ENCODE measurements at regions not wholly inside any gene's neighbourhood (a gene's known extent, or its start where the extent isn't known, plus 50 kb on each side); places are given as distances from the start of the nearest gene placed in this dataset.

GRCh38 chr1:157226739-157227138, 88.5 kb upstream of the ETV3 start:
- Mint-ChIP-seq H3K4me1 (no peaks in the 10 kb centered on the region), H3K4me3 (no peak overlapping the region), H3K27me3 (peaks cover 34% of the 10 kb centered on the region), H3K27ac (no peak overlapping the region), H3K36me3 (ENCODE audit: low read depth) (no peaks in the 10 kb centered on the region), H3K9me3 (peaks cover 8% of the 10 kb centered on the region)
- ATAC-seq (ENCODE audit: low read depth) (no peak), DNase-seq (no peak)
- ChIA-PET POLR2A (no interaction called here), CTCF (no interaction called here)
- no peak for TF ChIP-seq CTCF (IDR thresholded peaks at IDR 0.05)
- intact Hi-C loops (cut with micrococcal nuclease), result no loop called here

GRCh38 chr1:157219600-157219999, 81.4 kb upstream of the ETV3 start:
- no peaks in the 10 kb centered on the region for H3K4me1 Mint-ChIP-seq
- TF ChIP-seq CTCF (IDR thresholded peaks at IDR 0.05), result no peak
- peaks cover 44% of the 10 kb centered on the region for H3K27me3 Mint-ChIP-seq
- H3K9me3 Mint-ChIP-seq, result peaks cover 5% of the 10 kb centered on the region
- DNase-seq (no peak), ATAC-seq (ENCODE audit: low read depth) (no peak)
- H3K27ac Mint-ChIP-seq, result no peak overlapping the region
- ChIA-PET POLR2A (no interaction called here), CTCF (no interaction called here)
- no peak overlapping the region for H3K4me3 Mint-ChIP-seq
- intact Hi-C loops (cut with micrococcal nuclease), result no loop called here
- no peaks in the 10 kb centered on the region for H3K36me3 Mint-ChIP-seq (ENCODE audit: low read depth)

GRCh38 chr1:157219182-157219581, 81.0 kb upstream of the ETV3 start:
- no peak for TF ChIP-seq CTCF (IDR thresholded peaks at IDR 0.05)
- no peaks in the 10 kb centered on the region for H3K4me1 Mint-ChIP-seq
- CTCF ChIA-PET, result no interaction called here
- peaks cover 8% of the 10 kb centered on the region for H3K9me3 Mint-ChIP-seq
- DNase-seq, result no peak
- POLR2A ChIA-PET, result no interaction called here
- no peak overlapping the region for H3K27ac Mint-ChIP-seq
- H3K4me3 Mint-ChIP-seq, result no peak overlapping the region
- no peaks in the 10 kb centered on the region for H3K36me3 Mint-ChIP-seq (ENCODE audit: low read depth)
- no peak for ATAC-seq (ENCODE audit: low read depth)
- intact Hi-C loops (cut with micrococcal nuclease), result no loop called here
- peaks cover 40% of the 10 kb centered on the region for H3K27me3 Mint-ChIP-seq

GRCh38 chr1:157218671-157219070, 80.5 kb upstream of the ETV3 start:
- peaks cover 1% of the 10 kb centered on the region for H3K36me3 Mint-ChIP-seq (ENCODE audit: low read depth)
- POLR2A ChIA-PET, result no interaction called here
- no peak overlapping the region for H3K27ac Mint-ChIP-seq
- DNase-seq, result no peak
- H3K9me3 Mint-ChIP-seq, result peaks cover 12% of the 10 kb centered on the region
- no peaks in the 10 kb centered on the region for H3K4me1 Mint-ChIP-seq
- CTCF ChIA-PET, result no interaction called here
- intact Hi-C loops (cut with micrococcal nuclease), result no loop called here
- no peak overlapping the region for H3K4me3 Mint-ChIP-seq
- H3K27me3 Mint-ChIP-seq, result peaks cover 35% of the 10 kb centered on the region
- ATAC-seq (ENCODE audit: low read depth), result no peak
- TF ChIP-seq CTCF (IDR thresholded peaks at IDR 0.05), result no peak

GRCh38 chr1:157217486-157217885, 79.3 kb upstream of the ETV3 start:
- intact Hi-C loops (cut with micrococcal nuclease), result no loop called here
- Mint-ChIP-seq H3K9me3 (peaks cover 24% of the 10 kb centered on the region), H3K27me3 (peaks cover 39% of the 10 kb centered on the region), H3K36me3 (ENCODE audit: low read depth) (peaks cover 5% of the 10 kb centered on the region), H3K4me1 (no peaks in the 10 kb centered on the region), H3K27ac (no peak overlapping the region), H3K4me3 (no peak overlapping the region)
- no peak for TF ChIP-seq CTCF (IDR thresholded peaks at IDR 0.05)
- DNase-seq (no peak), ATAC-seq (ENCODE audit: low read depth) (no peak)
- POLR2A ChIA-PET, result no interaction called here
- CTCF ChIA-PET, result no interaction called here

Measured in activated B cell treated with CpG ODN at 0.5 μM for 24 hours (primary cell).